Progenitor cell of endocrine pancreas (in vitro differentiated cells): ENCODE measurements at regions not wholly inside any gene's neighbourhood (a gene's known extent, or its start where the extent isn't known, plus 50 kb on each side); places are given as distances from the start of the nearest gene placed in this dataset.

ENCODE experiments used
- DNase-seq: peaks from one replicate; pipeline ENCODE4 v3.0.0; 2021; ENCODE audit warnings: low spot score; ENCODE audit not compliant: unreplicated experiment
- H3K27ac Mint-ChIP-seq: 2 replicates; pipeline ENCODE4 v1.8.0; 2021; ENCODE audit warnings: mild to moderate bottlenecking, moderate library complexity, mixed read lengths
- H3K27me3 Mint-ChIP-seq: 2 replicates; pipeline ENCODE4 v1.8.0; 2021; ENCODE audit warnings: mixed read lengths
- H3K36me3 Mint-ChIP-seq: 2 replicates; pipeline ENCODE4 v1.8.0; 2022; ENCODE audit warnings: mixed read lengths; ENCODE audit not compliant: insufficient read depth
- H3K4me1 Mint-ChIP-seq: 2 replicates; pipeline ENCODE4 v1.8.0; 2021; ENCODE audit warnings: low read depth, mixed read lengths
- H3K4me3 Mint-ChIP-seq: 2 replicates; pipeline ENCODE4 v1.8.0; 2021; ENCODE audit warnings: low read depth, mild to moderate bottlenecking, moderate library complexity, mixed read lengths
- H3K9me3 Mint-ChIP-seq: 2 replicates; pipeline ENCODE4 v1.8.0; 2021; ENCODE audit warnings: low read depth, mixed read lengths
- TF ChIP-seq, protein P1 (sequence below): fragments of 200-600 bp; sonication (generic); IDR thresholded peaks from one replicate; pipeline ENCODE4 v1.5.0; 2021; ENCODE audit warnings: antibody characterized with exemption, mild to moderate bottlenecking; ENCODE audit not compliant: unreplicated experiment

DNA sequence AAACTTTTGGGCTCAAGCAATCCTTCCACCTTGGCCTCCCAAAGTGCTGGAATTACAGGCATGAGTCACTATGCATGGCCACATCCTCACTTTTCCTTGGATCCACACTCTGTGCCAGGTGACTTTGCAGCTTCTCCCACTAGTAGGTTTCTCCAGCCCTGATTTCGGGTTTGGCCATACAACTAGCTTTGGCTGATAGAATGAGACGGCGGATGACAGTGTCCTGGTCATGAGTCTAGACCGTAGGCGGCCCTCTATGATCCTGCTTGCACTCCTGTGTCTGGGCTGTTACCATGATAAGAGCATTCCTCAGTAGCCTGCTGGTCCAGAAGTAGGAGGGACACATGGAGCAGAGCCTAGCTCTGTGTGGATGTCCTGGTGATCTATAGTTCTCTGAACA is 112.5 kb upstream of the KL start:
- Mint-ChIP-seq H3K27me3 (no peaks in the 10 kb centered on the region), H3K27ac (no peak overlapping the region), H3K36me3 (no peaks in the 10 kb centered on the region)

DNA sequence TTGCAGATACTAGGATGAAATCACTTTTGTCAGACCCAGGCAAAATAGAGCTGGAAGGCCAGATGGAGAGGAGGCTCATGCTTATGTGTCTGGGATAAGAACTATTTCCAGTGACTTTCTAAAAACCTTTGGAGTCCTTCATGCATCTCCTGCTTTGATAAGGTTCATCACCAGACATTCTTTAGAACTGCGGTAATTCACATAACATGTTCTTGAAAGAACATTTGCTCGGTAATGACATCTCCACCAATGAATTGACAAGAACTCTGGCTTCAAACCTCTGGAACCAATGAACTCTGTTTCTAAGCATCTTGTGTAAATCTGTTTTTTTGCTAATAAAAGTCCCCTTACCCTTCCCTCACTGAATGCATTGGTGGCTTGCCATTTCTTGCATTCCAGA is 112.0 kb upstream of the KL start:
- Mint-ChIP-seq H3K36me3 (no peaks in the 10 kb centered on the region), H3K9me3 (peaks cover 3% of the 10 kb centered on the region), H3K27me3 (no peaks in the 10 kb centered on the region), H3K4me1 (no peaks in the 10 kb centered on the region), H3K27ac (no peak overlapping the region), H3K4me3 (no peak overlapping the region)
- no peak for DNase-seq
- TF ChIP-seq, protein P1, sequence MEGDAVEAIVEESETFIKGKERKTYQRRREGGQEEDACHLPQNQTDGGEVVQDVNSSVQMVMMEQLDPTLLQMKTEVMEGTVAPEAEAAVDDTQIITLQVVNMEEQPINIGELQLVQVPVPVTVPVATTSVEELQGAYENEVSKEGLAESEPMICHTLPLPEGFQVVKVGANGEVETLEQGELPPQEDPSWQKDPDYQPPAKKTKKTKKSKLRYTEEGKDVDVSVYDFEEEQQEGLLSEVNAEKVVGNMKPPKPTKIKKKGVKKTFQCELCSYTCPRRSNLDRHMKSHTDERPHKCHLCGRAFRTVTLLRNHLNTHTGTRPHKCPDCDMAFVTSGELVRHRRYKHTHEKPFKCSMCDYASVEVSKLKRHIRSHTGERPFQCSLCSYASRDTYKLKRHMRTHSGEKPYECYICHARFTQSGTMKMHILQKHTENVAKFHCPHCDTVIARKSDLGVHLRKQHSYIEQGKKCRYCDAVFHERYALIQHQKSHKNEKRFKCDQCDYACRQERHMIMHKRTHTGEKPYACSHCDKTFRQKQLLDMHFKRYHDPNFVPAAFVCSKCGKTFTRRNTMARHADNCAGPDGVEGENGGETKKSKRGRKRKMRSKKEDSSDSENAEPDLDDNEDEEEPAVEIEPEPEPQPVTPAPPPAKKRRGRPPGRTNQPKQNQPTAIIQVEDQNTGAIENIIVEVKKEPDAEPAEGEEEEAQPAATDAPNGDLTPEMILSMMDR, result no peak

More for the DNA sequence above, 112.5 kb upstream of the KL start:
- TF ChIP-seq, protein P1, result no peak
- DNase-seq, result no peak
- Mint-ChIP-seq H3K4me3 (no peak overlapping the region), H3K4me1 (no peaks in the 10 kb centered on the region), H3K9me3 (peaks cover 3% of the 10 kb centered on the region)

DNA sequence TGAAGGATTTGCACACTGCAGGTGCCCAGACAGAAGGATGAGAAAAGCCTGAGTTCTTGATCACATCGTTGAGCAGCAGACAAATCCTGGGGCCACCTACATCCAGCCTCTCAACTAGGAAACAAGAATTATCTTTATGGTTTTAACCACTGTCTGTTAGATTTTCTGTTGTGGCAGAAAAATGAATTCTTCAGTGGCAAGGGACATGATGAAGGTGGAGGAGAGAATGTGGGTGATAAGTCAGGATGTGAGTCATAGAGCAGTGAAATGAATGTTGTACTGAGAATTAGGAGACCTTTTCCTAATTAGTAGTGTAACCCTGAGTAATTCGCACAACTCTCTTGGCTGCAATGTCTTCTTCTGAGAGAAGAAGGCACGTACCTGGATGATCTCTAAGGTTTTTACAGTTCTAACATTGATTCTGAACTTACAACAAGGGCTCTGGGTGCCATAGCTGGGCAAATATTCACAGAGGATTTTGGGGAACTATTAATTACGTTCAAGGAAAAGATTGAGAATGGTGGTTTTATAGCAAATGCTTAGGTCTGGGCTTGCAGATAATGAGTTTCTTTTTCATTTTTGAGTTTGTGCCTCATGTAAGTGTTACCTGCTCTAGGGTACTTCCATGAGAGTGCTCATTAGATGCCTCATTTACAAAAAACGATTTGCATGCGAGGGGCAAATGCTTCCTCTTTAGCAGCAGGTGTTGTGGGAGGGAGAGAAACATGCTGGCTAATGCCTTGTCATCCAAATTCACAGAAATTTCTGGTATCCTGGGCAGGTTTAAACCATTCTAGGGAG is 111.0 kb upstream of the KL start:
- TF ChIP-seq, protein P1, result no peak
- H3K27ac Mint-ChIP-seq, result no peak overlapping the region
- H3K4me3 Mint-ChIP-seq, result no peak overlapping the region
- H3K27me3 Mint-ChIP-seq, result no peaks in the 10 kb centered on the region
- no peak for DNase-seq
- peaks cover 3% of the 10 kb centered on the region for H3K9me3 Mint-ChIP-seq
- no peaks in the 10 kb centered on the region for H3K36me3 Mint-ChIP-seq
- no peaks in the 10 kb centered on the region for H3K4me1 Mint-ChIP-seq

DNA sequence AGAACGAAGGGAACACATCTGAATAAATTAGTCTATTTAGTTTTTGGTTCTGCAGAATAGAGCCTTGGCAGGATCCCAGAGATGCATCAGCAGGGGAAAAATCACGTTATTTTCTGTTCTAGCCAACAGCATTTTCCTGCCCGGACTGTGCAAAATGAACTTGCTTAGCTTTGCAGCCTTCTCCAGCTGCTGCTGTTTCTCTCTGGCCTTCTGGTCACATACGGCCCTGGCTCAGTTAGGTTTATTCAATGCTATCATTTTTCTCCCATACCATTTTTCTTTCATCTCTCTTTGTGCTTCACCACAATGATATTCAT is 110.4 kb upstream of the KL start:
- no peak for DNase-seq
- Mint-ChIP-seq H3K4me3 (no peak overlapping the region), H3K27me3 (no peaks in the 10 kb centered on the region), H3K27ac (no peak overlapping the region), H3K4me1 (no peaks in the 10 kb centered on the region), H3K36me3 (no peaks in the 10 kb centered on the region), H3K9me3 (no peaks in the 10 kb centered on the region)
- TF ChIP-seq, protein P1, result no peak

DNA sequence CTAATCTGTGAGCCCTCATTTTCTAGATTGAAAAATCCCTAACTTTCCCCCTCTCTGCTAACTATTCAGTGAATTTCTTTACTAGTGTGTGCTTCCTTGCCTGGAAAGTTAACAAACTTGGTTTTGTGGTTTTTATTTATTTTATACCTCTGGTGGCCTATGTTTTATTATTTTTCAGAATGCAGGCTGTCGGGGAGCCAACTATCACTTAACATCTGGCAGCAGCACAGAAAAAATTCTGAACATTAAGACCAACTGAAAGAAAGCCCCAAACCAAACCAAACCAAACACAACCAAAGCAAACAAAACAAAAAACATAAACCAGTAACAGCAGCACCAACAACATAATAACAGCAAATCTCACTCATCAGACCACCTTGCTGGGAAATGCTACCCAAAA is 109.0 kb upstream of the KL start:
- no peaks in the 10 kb centered on the region for H3K4me1 Mint-ChIP-seq
- no peaks in the 10 kb centered on the region for H3K27me3 Mint-ChIP-seq
- no peak overlapping the region for H3K27ac Mint-ChIP-seq
- TF ChIP-seq, protein P1, result no peak
- H3K36me3 Mint-ChIP-seq, result no peaks in the 10 kb centered on the region
- H3K4me3 Mint-ChIP-seq, result no peak overlapping the region
- DNase-seq, result no peak
- no peaks in the 10 kb centered on the region for H3K9me3 Mint-ChIP-seq
